Islet of Langerhans (tissue), 1 donor: ENCODE measurements at regions not wholly inside any gene's neighbourhood (a gene's known extent, or its start where the extent isn't known, plus 50 kb on each side); places are given as distances from the start of the nearest gene placed in this dataset.

Experiments used
- FAIRE-seq: peaks from one replicate; lab custom pipeline; 2011; peaks lifted over from hg19 to GRCh38; lab: Jason Lieb, UNC

DNA sequence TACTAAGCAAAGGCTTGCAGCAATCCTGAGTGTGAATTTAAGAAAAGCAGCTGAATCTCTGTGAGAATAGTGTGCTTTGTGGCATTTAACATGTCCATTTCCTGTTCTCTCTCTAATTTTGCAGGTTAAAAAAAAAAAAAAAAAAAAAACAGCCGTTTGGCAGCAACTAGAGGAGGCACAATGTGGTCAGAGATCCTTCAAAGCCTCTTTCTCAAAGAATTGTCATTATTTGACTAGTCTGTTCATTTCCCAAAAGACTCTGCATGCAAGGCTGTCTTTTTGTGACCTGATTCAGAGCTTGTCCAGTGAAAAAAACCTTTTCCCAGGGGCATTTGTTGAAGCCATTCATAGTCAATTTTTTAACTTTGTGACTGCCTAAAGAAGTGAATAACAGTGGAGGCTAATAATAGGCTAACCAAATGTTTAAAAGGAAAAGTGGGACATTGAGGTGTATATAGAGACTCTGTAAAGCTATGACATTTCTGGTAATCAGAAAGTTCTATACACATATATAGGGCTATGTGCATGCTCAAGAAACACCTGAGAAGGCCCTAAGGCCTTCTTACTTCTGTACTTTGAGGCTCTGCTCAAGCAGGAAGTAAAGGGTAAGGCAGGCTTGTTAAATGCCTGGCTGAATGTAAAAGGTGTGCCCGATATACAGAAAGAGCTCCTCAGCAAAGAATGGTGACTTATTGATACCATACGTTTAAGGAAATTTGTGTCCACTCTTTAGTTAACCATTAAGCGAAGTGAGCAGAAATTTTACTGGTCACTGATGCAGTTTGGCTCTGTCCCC is 289.6 kb upstream of the RAB6C start:
- FAIRE-seq = no peak

DNA sequence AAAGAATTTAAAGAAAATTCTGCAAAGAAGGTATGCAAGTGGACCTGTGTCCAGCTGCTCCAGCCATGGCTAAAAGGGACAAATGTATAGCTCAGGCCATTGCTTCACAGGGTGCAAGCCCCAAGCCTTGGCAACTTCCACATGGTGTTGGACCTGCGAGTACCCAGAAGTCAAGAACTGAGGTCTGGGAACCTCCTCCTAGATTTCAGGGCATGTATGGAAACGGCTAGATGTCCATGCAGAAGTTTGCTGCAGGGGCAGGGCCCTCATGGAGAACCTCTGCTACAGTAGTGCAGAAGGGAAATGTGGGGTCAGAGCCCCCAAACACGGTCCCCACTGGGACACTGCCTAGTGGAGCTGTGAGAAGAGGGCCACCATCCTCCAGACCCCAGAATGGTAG is 284.0 kb upstream of the RAB6C start:
- FAIRE-seq = no peak

DNA sequence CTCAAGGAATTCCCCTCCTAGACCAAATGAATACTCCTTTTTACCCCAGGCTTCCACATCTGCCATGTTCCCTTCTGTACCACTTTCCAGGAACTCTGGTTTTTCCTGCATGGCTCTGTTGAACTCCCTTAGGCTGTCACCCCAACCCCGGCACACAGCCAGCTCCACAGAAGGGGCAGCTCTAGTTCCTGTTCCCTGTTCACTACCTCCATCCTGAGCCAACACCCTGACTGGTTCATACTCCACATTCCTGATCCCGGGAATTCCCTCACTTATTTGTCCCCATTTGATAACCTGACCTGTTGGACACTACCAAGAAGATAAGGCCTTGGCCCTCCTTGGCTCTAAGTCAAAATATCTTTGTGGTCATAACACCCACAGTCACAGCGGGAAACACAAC is 280.9 kb upstream of the RAB6C start:
- FAIRE-seq = no peak

DNA sequence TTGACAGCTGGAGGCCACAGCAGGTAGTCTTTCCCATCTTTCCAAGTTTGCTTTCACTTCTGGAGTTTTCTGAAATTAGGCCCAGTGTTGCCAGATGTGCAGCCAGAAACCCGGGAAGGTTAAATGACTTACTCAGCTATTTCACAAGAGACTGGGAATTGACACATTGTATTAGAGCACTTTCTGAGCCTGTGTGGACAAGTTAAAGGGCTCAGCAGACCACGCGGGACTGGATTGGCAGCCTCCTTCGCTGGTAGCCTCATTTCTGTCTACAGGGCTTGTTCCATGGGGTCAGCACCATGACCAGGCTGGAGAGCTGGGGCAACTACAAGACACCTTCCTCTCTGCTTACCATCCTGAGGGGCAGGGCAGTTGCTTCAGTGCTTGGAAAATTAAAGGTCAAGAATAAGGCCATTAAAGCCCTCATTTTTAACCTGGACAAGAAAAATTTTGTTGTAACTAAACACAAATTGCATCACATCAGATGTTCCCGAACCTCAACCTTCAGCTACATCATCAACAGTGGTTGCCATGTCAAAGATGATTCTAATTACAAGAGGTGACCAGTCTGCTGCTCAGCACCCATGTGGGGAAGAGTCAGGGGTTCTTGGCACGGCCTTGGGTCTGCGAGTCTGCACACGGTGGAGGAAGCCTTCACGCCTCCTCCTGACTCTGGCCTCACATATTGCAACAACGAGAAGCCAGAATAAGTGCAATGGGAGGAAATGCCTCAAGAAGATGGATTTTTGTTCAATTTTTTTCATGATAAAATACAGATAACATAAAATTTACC is 279.5 kb upstream of the RAB6C start:
- FAIRE-seq = no peak

DNA sequence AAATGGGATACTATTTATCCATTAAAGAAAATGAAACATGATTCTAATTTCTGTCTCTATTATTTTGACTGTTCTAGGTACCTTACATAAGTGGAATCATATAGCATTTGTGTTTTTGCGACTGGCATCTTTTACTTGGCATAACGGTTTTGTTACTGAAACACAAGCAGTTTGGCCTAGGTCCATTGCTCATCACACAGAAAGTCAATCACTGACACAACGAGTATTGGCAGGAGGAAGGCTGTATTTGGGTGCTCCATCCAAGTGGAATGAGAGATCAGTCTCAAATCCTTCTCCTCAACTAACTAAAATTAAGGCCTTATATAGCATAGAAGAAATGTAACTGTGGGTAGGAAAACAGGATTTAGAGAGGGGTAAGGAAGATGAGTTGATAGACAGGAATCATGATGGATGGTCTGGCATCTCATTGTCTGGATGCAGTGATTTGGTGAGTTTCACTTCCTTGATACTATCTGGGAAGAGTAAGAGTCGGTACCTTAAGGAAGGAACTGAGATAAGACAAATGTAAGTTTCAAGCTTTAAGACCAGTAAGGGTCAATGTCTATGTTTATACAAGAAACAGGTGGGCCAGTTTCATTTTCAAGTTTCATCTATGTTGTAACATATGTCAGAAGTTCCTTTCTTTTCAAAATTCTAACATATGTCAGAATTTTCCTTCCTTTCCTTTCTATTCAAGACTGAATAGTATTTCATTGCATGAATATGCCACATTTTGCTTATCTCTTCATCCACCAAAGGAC is 276.9 kb upstream of the RAB6C start:
- FAIRE-seq = no peak

DNA sequence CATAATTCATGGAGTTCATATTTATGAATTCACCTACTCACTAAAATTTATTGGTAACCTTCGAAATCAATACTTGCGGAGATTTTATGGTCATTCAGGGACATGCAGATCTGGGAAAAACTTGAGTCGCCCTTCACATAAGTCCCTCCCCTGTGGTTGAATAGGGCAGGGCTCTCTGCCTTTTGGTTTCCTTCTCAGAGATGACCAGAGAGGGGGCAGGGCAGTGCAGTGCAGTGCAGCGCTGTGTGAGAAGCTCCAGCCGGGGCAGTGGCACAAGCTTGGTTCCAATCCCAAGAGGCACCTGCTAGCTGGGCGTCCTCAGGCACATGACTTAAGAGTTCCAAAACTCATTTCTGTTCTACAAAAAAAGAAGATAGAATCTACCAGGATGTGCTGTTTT is 274.4 kb upstream of the RAB6C start:
- FAIRE-seq = no peak

DNA sequence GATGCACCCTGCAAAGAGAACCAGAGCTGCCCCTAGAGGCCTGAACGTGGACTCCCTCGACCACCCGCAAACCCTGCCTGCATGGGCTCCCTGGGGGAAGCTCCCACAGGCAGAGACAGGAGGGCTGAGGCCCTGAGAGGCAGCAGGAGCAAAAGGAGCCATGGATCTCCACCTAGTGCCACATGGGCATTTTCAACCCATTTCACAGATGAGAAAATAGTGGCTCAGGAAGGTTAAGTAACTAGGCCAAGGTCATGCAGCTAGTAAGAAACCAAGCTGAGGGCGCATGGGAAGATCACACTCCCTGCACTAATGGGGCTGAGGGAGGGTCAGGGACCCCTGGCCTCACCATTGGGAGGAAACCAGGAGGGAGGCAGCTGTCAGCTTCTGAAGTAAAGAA is 271.7 kb upstream of the RAB6C start:
- FAIRE-seq = no peak

DNA sequence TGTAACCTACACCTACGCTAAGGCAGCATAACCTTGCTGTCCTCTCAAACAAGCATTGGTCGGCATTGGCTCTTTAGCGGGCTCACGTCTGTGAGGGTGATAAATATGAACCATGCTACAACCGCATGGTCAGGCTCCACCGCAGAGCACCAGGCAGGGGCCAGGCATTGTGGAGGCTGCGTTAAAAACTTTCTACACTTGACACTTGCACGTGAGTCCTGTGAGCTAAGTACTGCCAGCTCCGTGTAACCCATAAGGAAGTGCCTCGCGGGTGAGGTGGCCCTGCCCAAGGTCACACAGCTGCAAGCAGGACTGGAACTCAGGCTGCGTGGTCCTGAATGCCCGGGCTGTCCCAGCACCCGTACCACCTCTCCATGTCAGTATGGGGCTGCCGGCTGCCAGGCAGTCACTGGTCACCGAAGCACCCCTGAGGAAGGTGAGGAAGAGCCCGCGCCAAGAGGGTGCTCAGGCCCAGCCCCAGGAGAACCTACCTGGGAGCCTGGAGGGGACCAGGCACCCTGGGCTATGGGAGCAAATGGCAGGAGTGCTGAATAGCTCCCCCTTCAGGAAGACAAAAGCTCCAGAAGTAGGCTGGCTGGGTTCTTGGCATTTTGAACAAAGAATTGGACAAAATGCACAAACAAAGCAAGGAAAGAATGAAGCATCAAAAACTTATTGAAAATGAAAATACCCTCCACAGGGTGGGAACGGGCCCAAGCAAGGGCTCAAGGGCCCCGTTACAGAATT is 271.1 kb upstream of the RAB6C start:
- no peak for FAIRE-seq

DNA sequence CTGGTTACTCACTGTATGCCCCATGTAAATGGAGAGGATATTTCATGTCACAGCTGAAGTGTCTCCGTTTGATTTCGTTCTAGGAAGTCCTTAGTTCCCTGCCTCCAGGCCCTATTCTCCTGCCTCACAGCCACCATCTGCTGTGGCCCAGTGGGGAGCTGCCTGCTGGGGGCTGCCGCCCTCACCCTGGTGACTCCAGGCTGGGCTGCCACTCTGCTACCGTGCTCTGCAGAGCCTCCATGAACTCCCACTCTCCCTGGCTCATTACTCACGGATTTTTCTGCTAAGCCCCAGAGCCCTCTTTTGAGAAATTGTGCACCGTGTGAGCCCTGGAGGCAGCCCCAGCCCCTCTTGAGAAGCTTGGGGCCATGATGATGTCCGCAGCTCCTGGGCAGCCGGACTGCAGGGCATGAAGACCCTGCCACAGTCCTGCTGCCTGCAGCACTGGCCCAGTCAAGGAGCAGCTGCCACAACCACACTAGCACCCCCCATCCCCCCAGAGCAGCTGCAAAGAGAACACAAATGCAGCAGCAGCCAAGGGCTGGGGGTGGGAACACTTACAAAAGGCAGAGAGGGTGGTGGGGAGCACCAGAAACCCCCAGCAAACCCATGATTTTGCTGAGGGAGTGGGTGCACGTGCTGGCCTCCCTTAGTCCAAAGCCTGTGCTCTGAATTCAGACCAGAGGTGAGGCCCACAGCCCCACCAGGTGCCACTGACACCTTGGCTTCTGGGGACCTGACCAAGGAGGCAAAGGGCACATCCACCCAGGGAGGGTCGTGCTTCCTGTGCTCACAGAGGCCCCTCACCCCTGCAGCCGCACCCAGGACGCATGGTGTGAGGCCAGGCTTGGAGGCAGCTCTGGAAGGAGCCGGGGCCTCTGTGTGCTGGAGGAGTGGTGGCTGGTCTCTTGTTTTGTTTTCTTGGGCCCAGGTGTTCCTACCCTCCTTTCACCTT is 270.2 kb upstream of the RAB6C start:
- no peak for FAIRE-seq

DNA sequence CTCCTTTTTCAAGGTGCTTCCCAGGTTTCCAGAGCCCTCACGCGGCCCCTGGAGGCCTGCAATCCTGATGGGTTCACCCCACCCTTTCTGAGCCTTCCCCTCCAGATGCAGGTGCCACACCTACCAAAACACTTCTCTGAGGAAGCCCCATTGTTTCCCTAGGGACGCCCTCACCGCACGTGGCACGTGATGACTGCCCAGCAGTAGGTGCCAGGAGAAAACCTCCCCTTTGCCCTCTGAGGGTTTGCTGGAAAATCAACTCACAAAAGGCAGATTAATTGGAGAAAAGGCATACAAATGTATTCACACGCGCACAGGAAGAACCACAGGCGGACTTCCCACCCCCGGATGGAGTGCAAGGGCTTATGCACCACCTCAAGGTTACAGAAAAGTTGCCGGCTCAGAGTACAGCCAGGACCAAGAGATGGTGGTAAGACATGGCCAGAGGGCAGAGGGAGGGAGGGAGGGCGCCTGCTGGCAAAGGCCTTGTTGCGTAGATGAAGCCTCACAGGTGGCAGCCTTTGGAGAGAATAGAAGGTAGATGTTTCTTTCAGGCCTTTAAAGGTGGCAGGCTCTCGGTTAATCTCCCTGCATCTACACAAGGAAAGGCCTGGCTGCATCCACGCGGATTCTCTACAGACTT is 269.4 kb upstream of the RAB6C start:
- no peak for FAIRE-seq

DNA sequence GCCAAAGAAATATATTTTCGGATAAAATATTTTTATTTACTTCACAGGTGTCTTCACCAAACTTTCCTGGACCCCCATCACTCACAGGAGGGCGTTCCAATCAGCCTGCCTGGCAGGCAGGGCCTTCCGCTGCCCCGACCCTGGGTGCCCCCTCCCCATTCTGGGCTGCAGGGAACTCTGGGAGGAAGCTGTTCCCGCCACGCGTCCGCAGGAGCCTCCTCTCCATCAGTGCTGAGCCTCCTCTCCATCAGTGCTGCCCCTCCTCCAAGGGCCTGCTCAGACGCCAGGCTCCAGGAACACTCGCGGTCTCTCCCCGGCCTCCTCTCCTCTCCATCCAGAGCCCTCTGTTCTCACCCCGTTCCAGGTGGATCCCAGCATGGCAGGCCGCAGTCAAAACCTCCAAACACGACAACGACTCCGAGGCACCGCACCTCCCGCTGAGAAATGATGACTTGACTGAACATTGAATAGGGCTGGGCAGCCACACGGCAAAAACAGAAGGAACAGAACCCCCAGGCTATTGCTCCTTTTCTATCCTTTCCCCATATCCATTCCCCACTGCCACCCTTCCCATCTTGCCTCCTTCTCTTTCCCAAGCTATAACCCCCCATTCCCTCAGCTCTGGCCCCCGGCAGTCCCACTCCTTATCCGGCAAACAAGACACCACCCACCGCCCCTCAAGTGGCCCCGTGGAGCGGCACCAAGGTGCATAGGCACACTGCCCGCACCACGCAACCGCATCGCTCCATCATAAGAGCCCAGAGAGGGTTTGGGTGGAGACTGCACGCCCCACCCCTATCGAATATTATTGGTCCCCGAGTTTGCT is 268.6 kb upstream of the RAB6C start:
- no peak for FAIRE-seq

DNA sequence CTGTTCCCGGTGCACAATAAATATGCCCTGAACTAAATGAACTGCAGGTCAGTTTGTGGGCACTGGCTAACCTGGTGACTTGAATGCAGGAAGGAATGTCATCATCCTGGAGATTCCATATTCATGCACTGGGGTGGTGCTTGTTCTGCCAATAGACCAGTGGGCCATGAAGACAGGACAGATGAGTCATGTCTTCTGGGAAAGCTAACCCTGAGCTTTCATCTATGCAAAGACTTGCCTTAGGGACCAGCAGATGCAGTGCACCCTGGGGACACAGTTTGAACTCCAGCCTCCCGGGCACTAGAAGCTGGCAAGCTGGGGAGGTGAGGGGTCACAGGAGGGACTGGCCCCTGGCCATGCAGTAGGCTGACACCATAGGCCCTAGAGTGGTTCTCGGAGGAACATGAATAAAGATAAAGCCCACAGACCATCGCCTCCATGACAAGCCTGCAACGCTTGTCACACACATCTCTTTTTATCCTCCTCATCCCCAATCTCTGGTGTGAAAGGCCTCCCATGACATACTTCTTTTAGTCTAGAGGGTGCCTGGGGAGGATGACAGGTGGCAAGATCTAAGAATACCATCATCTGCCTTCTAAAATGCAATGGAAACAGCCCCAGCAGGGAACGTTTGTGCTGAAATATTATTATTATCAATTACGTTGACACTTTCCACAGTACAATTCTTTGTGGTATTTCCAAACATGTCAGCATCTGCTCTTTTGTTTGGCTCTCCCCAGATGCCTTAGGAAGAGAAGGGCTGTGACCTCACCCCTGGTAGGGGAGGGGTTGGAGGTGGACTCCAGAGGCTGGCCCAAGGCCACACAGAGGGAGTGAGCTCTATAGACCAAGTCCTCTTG is 267.4 kb upstream of the RAB6C start:
- no peak for FAIRE-seq

DNA sequence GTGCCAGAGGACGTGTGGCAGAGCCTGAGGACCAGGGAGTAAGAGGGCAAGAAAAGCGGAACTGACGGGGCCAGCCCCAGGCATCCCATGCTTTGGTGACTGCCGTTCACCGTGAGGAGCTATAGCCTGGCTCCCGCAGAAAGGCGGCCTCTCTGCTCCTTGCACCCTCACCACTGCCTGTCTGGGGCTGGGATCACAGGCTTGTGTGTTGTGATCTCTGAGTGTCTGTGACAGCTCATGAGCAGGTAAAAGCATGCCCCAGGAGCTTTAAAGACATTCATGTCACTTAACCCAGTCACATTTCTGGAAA is 266.8 kb upstream of the RAB6C start:
- no peak for FAIRE-seq

DNA sequence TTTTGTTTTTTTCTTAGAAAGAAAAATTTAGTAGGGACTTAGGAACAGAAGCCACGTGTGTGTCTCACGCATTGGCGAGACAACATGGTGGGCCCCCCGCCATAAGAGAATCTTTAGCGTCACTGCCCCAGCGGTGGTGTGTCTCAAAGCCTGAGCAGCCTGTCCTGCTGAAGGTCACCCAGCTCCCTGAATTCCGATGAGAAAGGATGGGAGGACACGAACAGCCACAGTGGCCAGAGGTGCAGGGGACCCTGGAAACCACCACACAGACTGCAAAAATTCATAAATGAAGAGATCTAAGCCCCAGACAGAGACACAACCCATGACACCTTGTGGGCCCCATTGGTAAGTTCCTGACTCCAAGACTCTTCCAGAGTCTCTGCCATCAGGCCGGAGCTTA is 266.1 kb upstream of the RAB6C start:
- FAIRE-seq = no peak

DNA sequence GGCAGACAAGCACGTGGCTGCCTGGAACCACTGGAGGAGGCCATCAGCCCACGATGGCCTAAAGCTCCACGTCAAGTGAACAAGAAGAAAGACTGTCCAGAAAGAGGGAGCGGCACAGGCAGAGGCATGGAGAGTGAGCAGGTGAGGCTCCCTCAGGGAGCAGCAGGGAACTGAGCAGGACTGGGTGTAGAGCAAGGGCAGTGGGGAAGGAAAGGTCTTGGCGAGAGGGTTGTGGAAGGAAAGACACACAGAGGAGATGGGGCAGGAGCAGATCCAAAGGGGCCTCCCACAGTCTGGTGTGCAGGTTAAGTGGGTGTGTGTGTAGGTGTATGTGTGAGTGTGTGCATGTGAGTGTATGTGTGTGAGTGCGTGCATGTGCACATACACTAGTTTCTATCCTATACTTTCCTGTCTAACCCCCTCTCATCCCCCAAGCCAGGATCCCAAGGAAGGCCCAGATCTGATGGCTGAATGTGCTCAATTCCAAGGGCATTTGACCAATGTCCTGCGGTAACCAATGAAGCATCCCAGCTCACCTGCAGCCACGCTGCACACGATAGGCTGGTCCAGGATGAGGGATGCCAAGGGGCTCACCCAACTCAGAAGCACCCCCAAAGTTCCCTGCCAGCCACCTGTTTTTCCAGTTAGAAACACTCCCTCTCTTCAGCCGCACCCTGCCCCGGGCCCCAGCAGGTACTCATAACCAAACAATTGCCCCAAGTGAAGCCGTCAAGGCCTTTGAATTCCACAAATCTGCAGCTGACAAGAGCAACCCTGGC is 262.5 kb upstream of the RAB6C start:
- FAIRE-seq = no peak

DNA sequence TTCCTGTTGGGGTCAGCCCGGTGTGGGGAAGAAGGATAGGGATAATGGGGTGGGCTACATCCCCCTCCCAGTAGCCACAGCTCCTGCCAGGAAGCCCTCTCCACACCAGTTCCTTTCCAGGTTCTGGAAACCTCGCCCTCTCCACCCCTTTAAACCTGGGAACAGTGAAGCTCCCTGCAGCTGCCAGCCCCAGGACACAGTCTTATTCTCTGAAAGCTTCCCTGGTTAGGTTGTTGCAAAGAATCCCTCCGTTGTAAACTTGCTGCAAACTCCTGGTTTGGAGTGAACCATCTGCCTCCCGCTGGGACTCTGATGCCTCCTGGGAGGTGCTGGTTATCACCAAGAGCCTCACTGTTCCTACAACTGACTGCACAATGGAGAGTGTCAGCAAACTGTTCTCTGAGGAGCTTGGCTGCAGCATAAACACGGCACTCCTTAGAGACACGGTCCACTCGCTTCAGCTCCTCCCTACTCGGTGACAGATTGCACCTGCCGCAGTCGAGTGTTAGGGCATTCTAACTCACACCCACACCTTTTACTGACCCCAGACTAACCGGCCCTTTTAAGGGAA is 261.8 kb upstream of the RAB6C start:
- FAIRE-seq = no peak

DNA sequence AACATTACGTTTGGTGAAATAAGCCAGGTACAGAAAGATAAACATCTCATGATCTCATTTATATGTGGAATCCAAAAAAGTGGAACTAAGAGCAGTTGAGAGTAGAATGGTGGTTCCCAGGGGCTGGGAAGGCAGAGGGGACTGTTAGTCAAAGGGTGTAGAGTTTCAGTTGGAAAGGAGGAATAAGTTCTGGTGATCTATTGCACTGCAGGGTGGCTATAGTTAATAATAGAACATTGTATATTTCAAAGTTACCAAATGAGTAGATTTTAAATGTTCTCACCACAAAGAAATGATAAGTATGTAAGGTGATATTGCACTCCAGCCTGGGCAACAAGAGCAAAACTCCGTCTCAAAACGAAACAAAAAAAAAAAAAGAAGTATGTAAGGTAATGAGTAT is 260.1 kb upstream of the RAB6C start:
- FAIRE-seq = no peak

DNA sequence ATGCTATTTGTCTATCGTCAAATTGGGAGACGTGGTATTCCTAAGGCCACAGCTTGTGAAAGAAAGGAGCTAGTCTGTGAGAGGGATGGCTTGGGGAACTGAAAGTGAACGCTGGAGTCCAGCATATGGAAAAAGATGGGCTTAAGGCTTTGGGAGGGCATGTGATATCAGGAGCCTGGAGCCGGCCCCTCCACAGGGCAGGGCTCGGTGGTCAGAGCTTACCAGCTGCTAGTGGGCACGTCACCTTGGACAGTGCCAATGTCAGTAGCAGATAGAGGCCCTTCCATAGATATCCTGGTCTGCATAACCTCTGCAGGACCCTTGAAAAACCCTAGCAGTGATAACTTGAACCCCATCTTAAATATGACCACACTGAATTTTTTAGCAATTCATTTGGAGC is 259.1 kb upstream of the RAB6C start:
- no peak for FAIRE-seq
